ENCODE measurements at regions not wholly inside any gene's neighbourhood (a gene's known extent, or its start where the extent isn't known, plus 50 kb on each side); places are given as distances from the start of the nearest gene placed in this dataset.

DNA sequence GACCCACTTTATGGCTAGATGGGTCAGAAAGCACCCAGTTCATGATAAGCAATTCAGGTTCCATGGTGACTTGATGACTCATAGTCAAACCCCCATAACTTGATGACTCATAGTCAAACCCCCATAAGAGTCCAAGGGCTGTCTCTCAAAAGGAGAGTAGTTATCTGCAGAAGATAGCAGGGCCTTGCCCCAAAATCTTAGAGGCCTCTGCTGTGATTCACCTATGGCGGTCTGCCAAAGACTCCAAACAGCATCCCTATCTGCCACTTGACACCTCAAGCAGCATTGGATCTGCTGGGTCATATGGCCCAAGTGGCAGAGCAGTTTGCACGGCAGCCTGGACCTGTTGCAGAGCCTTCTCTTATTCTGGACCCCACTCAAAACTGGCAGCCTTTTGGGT lies 395.2 kb upstream of the KIF2A start:
- no peak for DNase-seq (ENCODE audit: low read depth)

GRCh38 chr5:61912559-61912958 lies 393.4 kb upstream of the KIF2A start:
- DNase-seq (ENCODE audit: low read depth) = no peak

GRCh38 chr5:61915646-61916045 lies 390.4 kb upstream of the KIF2A start:
- DNase-seq (ENCODE audit: low read depth) = no peak

GRCh38 chr5:61916621-61917620 lies 389.1 kb upstream of the KIF2A start:
- no peak for DNase-seq (ENCODE audit: low read depth)

- DNase-seq (ENCODE audit: low read depth) = no peak
Observed at GRCh38 chr5:61918611-61919010, 387.4 kb upstream of the KIF2A start.

DNA sequence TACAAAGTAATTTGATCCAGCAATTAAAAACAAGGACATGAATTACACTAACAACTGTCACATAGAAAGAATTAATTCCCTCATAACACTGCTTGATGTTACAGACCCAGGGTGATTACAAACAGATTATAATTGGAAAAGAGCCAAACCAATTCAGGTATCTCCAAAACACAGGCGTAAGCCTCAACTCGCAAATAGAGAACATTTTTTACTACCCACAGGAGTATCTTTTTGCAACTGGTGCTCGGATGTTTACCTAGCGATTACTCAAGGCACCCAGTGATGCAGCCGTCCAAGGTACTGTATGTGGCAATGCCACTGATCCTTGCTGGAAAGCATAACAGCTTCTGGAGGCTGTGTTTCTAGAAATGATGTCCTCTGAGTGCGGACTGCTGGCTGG lies 386.1 kb upstream of the KIF2A start:
- no peak for DNase-seq (ENCODE audit: low read depth)

DNA sequence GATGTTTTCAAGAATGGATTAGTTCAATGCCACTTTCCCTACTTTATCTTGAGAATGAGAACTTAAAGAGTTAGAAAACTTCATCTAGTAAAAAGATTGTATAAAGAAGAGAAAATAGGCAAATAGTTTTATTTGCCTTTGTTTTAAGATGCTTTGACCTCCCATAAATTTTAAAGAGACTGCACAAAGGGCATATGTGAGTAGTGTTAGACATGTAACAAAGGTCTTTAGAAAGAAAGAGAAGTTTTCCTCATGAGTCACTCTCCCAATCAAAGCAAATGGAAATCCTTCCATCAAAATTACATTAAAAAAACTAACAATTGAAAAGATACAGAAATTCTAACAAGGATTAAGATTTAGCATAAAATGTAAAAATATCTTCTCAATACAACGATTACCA lies 381.8 kb upstream of the KIF2A start:
- DNase-seq (ENCODE audit: low read depth) = no peak

- DNase-seq (ENCODE audit: low read depth) = no peak
Observed at GRCh38 chr5:61926911-61927310, 379.1 kb upstream of the KIF2A start.

DNA sequence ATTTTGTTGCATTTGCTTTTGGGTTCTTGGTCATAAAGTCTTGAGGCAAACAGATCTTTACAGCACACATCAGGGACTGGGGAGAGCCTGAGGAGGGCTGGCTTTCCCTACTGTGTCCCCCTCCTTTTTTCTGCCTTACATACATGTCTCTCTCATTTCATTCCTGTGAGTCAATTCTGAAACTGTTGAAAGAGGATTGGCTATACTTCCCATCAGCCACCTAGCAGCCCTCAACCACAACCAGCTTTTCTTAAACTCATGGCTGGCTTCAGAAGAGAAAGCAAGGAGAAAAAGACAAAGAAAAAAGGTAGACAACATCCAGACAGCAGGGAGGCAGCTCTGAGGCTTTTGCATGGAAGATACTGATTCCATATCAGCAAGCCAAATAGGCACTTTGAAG lies 374.8 kb upstream of the KIF2A start:
- DNase-seq (ENCODE audit: low read depth) = no peak

DNA sequence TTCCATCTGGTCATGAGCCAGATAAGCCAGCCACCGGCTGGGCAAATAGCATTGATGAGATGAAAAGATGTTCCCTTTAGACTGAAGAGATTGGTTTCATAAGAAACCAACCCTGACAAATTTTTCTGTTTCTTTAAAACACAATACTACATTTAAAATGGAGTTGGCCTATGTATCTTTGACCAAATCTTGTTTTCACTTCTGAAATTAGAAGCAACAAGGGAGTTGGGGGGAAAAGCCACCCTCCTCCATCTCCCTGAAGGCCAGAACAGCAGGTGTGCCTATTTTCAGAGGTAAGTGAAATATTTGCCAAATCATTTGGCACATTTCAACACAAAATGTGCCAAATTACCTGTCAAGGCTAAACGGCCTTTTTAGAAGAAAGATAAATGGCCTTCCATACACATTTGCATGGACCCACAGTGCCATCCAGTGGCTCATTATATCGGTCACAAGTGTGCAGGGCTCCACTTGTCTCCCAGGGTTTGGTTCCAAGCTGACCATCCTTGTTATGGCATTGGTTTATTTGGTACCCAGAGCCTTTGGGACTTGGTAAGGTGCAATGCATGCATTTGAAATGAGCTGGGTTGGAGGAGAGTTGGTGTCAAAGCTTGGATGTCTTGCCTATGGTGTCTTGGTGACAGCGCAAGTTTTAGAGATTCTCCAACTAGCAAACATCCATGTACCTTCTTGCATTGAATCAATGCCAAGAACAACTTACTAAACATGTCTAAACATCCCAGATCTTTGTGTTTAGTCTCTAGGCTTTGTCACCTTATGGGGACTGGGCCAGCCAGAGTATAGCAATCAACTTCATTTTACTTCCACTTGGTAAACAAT lies 372.0 kb upstream of the KIF2A start:
- no peak for DNase-seq (ENCODE audit: low read depth)

GRCh38 chr5:61941637-61942036 lies 364.4 kb upstream of the KIF2A start:
- DNase-seq (ENCODE audit: low read depth) = no peak

GRCh38 chr5:61942462-61943049 lies 363.4 kb upstream of the KIF2A start:
- no peak for DNase-seq (ENCODE audit: low read depth)

- no peak for DNase-seq (ENCODE audit: low read depth)
Observed at GRCh38 chr5:61943713-61944112, 362.3 kb upstream of the KIF2A start.

GRCh38 chr5:61948151-61948550 lies 357.9 kb upstream of the KIF2A start:
- no peak for DNase-seq (ENCODE audit: low read depth)

- DNase-seq (ENCODE audit: low read depth) = no peak
Observed at GRCh38 chr5:61949054-61949678, 356.8 kb upstream of the KIF2A start.

DNA sequence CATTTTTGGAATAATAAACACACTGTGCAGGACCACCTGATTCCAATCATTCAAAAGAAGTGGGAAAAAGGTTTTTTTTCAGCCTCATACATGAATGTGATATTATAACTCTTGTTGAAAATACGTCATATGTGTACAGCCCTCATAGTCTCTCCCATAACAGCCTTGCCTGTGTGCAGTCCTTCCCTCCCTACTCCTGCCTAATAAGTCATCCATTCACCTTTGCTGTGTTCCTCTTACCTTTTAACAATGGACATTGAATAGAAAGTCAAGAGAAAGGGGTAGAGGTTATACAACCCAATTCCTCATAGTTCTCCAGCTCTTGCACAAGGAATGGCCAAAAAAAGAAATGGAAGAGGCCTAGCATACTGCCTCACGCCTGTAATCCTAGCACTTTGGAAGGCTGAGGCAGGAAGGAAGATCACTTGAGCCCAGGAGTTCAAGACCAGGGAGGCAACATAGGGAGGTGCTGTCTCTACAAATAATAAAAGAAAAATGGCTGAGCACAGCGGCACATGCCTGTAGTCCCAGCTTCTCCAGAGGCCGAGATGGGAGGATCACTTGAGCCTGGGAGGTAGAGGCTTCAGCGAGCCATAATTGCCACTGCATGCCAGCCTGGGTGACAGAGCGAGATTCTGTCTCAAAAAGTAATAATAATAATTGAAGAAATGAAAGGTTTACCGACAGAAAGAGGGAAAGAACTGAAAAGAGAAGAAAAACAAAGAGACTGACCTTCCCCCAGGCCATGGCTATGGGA lies 356.1 kb upstream of the KIF2A start:
- DNase-seq (ENCODE audit: low read depth) = no peak

DNA sequence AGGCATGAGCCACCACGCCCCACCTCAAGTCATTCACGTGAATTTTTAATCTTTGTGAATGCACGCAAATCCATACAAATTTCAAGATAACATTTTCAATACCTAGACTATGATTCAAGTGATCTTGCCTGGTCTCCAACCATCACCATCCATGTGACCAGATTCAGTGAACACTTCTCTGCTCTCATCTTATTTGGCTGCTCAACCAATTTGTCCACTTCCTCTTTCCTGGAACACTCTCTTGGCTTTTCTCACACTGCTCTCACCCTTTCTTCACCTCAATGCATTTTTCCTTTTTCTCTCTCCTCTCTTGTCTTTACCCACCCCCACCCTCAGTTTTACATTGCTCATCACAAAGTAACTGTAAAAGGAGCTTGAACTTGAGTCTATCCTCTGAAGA lies 354.7 kb upstream of the KIF2A start:
- DNase-seq (ENCODE audit: low read depth) = no peak

DNA sequence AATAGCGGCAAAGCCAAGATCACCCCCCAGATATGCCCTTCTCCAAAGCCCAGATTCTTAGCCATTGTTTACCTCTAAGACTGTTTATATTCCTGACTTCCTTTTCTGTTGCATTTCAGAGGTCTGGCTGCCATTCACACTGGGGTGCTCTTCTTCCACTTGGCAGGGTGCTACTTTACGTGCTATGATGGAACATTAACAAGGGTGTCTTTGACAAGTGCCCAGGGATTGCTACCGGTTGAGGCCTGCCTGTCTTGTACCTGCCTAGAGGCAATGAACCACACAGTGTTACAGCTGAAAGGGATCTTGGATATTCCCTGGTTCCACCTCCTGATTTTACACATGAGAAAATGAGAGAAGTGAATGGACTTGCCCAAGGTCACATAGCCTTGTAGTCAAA lies 352.1 kb upstream of the KIF2A start:
- no peak for DNase-seq (ENCODE audit: low read depth)

DNA sequence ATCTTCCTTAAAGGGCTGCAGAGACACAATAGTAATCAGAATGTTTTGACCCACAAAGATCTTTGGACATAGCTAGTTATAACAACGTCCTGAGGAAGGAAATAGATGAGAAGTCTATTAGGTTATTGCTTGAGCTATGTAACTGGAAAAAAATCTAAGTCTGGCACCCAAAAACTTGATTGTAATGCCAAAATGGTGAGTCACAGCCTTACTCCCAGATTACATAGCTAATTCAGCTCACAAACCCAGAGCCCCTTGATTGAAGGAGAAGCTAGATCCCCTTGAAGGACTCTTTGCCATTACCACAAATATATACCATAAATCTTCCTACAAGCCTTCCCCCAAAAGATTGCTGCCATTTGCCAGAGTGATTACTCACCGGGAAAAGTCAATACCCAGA lies 341.8 kb upstream of the KIF2A start:
- no peak for DNase-seq (ENCODE audit: low read depth)

DNA sequence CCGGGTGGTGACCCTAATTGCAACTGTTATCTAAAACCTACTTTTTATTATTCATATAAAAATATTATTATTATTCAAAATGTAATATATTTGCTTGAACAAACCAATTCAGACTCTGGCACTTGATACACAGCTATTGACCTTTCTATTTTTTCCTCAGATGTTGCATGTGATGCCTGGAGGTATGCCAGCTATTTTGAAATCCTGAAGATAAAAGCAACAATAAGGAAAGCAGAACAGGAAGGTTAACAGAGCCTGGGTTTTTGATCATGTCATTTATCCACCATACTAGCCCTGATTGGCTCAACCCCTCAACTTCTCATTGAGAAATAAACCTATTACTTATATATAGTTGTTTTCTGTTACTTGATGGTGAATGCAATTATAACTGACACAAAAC lies 340.9 kb upstream of the KIF2A start:
- DNase-seq (ENCODE audit: low read depth) = no peak

DNA sequence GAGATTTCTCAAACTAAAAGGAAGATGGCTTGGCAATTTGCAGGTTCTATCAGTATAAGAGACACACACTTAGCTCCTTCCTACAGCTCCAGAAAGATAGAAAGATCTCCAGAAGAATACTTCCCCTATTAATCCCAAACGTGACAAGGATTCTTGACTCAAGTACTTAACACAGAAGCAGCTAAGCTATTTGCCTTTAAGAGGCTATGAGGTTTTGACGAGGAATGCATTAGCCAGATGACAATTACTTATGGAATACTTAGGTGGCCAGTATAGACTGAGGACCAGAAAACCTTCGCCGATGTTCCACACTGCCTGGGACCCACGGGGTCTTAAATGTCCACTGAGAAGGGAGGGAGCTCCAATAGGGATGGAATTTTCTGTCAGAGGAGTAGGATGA lies 340.5 kb upstream of the KIF2A start:
- DNase-seq (ENCODE audit: low read depth) = no peak

Data from non-pigmented ciliary epithelial cell (primary cell).